ENCODE measurements at regions not wholly inside any gene's neighbourhood (a gene's known extent, or its start where the extent isn't known, plus 50 kb on each side); places are given as distances from the start of the nearest gene placed in this dataset.
"Not testable (repeated sequence)": the region's sequence is repeated elsewhere in the genome, so short reads cannot be mapped to it uniquely, and the experiment has no call there.

- Histone ChIP-seq H3K36me3 (ENCODE audit: insufficient read depth, low read length) (no peaks in the 10 kb centered on the region), H3K9ac (ENCODE audit: low read depth, low read length) (no peak overlapping the region), H3K27me3 (ENCODE audit: control insufficient read depth, insufficient read depth, low read length) (peaks cover 25% of the 10 kb centered on the region), H3K4me2 (ENCODE audit: low read length) (no peak overlapping the region), H3K4me1 (ENCODE audit: control insufficient read depth, insufficient read depth, low read length) (no peaks in the 10 kb centered on the region), H3K4me3 (ENCODE audit: low read length) (no peak overlapping the region), H3K9me3 (replicated peaks; ENCODE audit: low read length) (no peaks in the 10 kb centered on the region)
These were observed 178.0 kb upstream of the CAND1 start for GRCh38 chr12:67091204-67091603.

GRCh38 chr12:67091678-67092077 lies 177.5 kb upstream of the CAND1 start:
- no peak overlapping the region for H3K9ac ChIP-seq (ENCODE audit: low read depth, low read length)
- H3K27me3 ChIP-seq (ENCODE audit: control insufficient read depth, insufficient read depth, low read length), result peaks cover 25% of the 10 kb centered on the region
- no peaks in the 10 kb centered on the region for H3K9me3 ChIP-seq (replicated peaks; ENCODE audit: low read length)
- H3K4me2 ChIP-seq (ENCODE audit: low read length), result no peak overlapping the region
- H3K4me3 ChIP-seq (ENCODE audit: low read length), result no peak overlapping the region
- H3K4me1 ChIP-seq (ENCODE audit: control insufficient read depth, insufficient read depth, low read length), result peaks cover under 1% of the 10 kb centered on the region
- H3K36me3 ChIP-seq (ENCODE audit: insufficient read depth, low read length), result no peaks in the 10 kb centered on the region

GRCh38 chr12:67092934-67093333 lies 176.2 kb upstream of the CAND1 start:
- not testable (repeated sequence) for H3K9ac ChIP-seq (ENCODE audit: low read depth, low read length); H3K4me3 ChIP-seq (ENCODE audit: low read length); H3K9me3 ChIP-seq (replicated peaks; ENCODE audit: low read length); H3K36me3 ChIP-seq (ENCODE audit: insufficient read depth, low read length); H3K4me1 ChIP-seq (ENCODE audit: control insufficient read depth, insufficient read depth, low read length); H3K4me2 ChIP-seq (ENCODE audit: low read length)
- H3K27me3 ChIP-seq (ENCODE audit: control insufficient read depth, insufficient read depth, low read length), result peaks cover 25% of the 10 kb centered on the region

GRCh38 chr12:67096533-67097318 lies 172.4 kb upstream of the CAND1 start:
- H3K9ac ChIP-seq (ENCODE audit: low read depth, low read length), result no peak overlapping the region
- peaks cover 17% of the 10 kb centered on the region for H3K27me3 ChIP-seq (ENCODE audit: control insufficient read depth, insufficient read depth, low read length)
- H3K4me1 ChIP-seq (ENCODE audit: control insufficient read depth, insufficient read depth, low read length), result peaks cover 3% of the 10 kb centered on the region
- no peaks in the 10 kb centered on the region for H3K36me3 ChIP-seq (ENCODE audit: insufficient read depth, low read length)
- H3K4me3 ChIP-seq (ENCODE audit: low read length), result no peak overlapping the region
- H3K4me2 ChIP-seq (ENCODE audit: low read length), result no peak overlapping the region
- no peaks in the 10 kb centered on the region for H3K9me3 ChIP-seq (replicated peaks; ENCODE audit: low read length)

GRCh38 chr12:67099858-67100257 lies 169.3 kb upstream of the CAND1 start:
- Histone ChIP-seq H3K4me2 (ENCODE audit: low read length) (no peak overlapping the region), H3K4me3 (ENCODE audit: low read length) (no peak overlapping the region), H3K9ac (ENCODE audit: low read depth, low read length) (no peak overlapping the region), H3K27me3 (ENCODE audit: control insufficient read depth, insufficient read depth, low read length) (peaks cover 15% of the 10 kb centered on the region), H3K36me3 (ENCODE audit: insufficient read depth, low read length) (no peaks in the 10 kb centered on the region), H3K4me1 (ENCODE audit: control insufficient read depth, insufficient read depth, low read length) (peaks cover 3% of the 10 kb centered on the region), H3K9me3 (replicated peaks; ENCODE audit: low read length) (no peaks in the 10 kb centered on the region)

- Histone ChIP-seq H3K36me3 (ENCODE audit: insufficient read depth, low read length) (no peaks in the 10 kb centered on the region), H3K9ac (ENCODE audit: low read depth, low read length) (no peak overlapping the region), H3K27me3 (ENCODE audit: control insufficient read depth, insufficient read depth, low read length) (peaks cover 9% of the 10 kb centered on the region), H3K4me3 (ENCODE audit: low read length) (no peak overlapping the region), H3K4me1 (ENCODE audit: control insufficient read depth, insufficient read depth, low read length) (no peaks in the 10 kb centered on the region), H3K9me3 (replicated peaks; ENCODE audit: low read length) (no peaks in the 10 kb centered on the region), H3K4me2 (ENCODE audit: low read length) (no peak overlapping the region)
These were observed 165.6 kb upstream of the CAND1 start for GRCh38 chr12:67103521-67103920.

GRCh38 chr12:67107235-67107634 lies 161.9 kb upstream of the CAND1 start:
- no peaks in the 10 kb centered on the region for H3K9me3 ChIP-seq (replicated peaks; ENCODE audit: low read length)
- peaks cover 4% of the 10 kb centered on the region for H3K27me3 ChIP-seq (ENCODE audit: control insufficient read depth, insufficient read depth, low read length)
- H3K4me1 ChIP-seq (ENCODE audit: control insufficient read depth, insufficient read depth, low read length), result no peaks in the 10 kb centered on the region
- no peaks in the 10 kb centered on the region for H3K36me3 ChIP-seq (ENCODE audit: insufficient read depth, low read length)
- no peak overlapping the region for H3K4me3 ChIP-seq (ENCODE audit: low read length)
- H3K4me2 ChIP-seq (ENCODE audit: low read length), result no peak overlapping the region
- no peak overlapping the region for H3K9ac ChIP-seq (ENCODE audit: low read depth, low read length)

- Histone ChIP-seq H3K27me3 (ENCODE audit: control insufficient read depth, insufficient read depth, low read length) (peaks cover 4% of the 10 kb centered on the region), H3K4me3 (ENCODE audit: low read length) (no peak overlapping the region), H3K9ac (ENCODE audit: low read depth, low read length) (no peak overlapping the region), H3K36me3 (ENCODE audit: insufficient read depth, low read length) (no peaks in the 10 kb centered on the region), H3K9me3 (replicated peaks; ENCODE audit: low read length) (no peaks in the 10 kb centered on the region), H3K4me2 (ENCODE audit: low read length) (no peak overlapping the region), H3K4me1 (ENCODE audit: control insufficient read depth, insufficient read depth, low read length) (no peaks in the 10 kb centered on the region)
These were observed 161.3 kb upstream of the CAND1 start for GRCh38 chr12:67107751-67108269.

GRCh38 chr12:67110345-67110744 lies 158.8 kb upstream of the CAND1 start:
- not testable (repeated sequence) for H3K4me3 ChIP-seq (ENCODE audit: low read length); H3K36me3 ChIP-seq (ENCODE audit: insufficient read depth, low read length); H3K4me1 ChIP-seq (ENCODE audit: control insufficient read depth, insufficient read depth, low read length); H3K27me3 ChIP-seq (ENCODE audit: control insufficient read depth, insufficient read depth, low read length); H3K9ac ChIP-seq (ENCODE audit: low read depth, low read length); H3K9me3 ChIP-seq (replicated peaks; ENCODE audit: low read length); H3K4me2 ChIP-seq (ENCODE audit: low read length)

- Histone ChIP-seq H3K9ac (ENCODE audit: low read depth, low read length) (no peak overlapping the region), H3K9me3 (replicated peaks; ENCODE audit: low read length) (no peaks in the 10 kb centered on the region), H3K4me1 (ENCODE audit: control insufficient read depth, insufficient read depth, low read length) (no peaks in the 10 kb centered on the region), H3K4me3 (ENCODE audit: low read length) (no peak overlapping the region), H3K36me3 (ENCODE audit: insufficient read depth, low read length) (no peaks in the 10 kb centered on the region), H3K4me2 (ENCODE audit: low read length) (no peak overlapping the region), H3K27me3 (ENCODE audit: control insufficient read depth, insufficient read depth, low read length) (peaks cover 3% of the 10 kb centered on the region)
These were observed 158.0 kb upstream of the CAND1 start for GRCh38 chr12:67111182-67111581.

GRCh38 chr12:67112586-67112985 lies 156.6 kb upstream of the CAND1 start:
- no peak overlapping the region for H3K4me3 ChIP-seq (ENCODE audit: low read length)
- H3K9me3 ChIP-seq (replicated peaks; ENCODE audit: low read length), result no peaks in the 10 kb centered on the region
- no peak overlapping the region for H3K4me2 ChIP-seq (ENCODE audit: low read length)
- peaks cover 3% of the 10 kb centered on the region for H3K27me3 ChIP-seq (ENCODE audit: control insufficient read depth, insufficient read depth, low read length)
- H3K4me1 ChIP-seq (ENCODE audit: control insufficient read depth, insufficient read depth, low read length), result no peaks in the 10 kb centered on the region
- H3K36me3 ChIP-seq (ENCODE audit: insufficient read depth, low read length), result no peaks in the 10 kb centered on the region
- H3K9ac ChIP-seq (ENCODE audit: low read depth, low read length), result no peak overlapping the region

GRCh38 chr12:67116134-67116533 lies 153.0 kb upstream of the CAND1 start:
- H3K36me3 ChIP-seq (ENCODE audit: insufficient read depth, low read length), result no peaks in the 10 kb centered on the region
- no peak overlapping the region for H3K4me2 ChIP-seq (ENCODE audit: low read length)
- peaks cover 3% of the 10 kb centered on the region for H3K27me3 ChIP-seq (ENCODE audit: control insufficient read depth, insufficient read depth, low read length)
- no peak overlapping the region for H3K4me3 ChIP-seq (ENCODE audit: low read length)
- H3K9me3 ChIP-seq (replicated peaks; ENCODE audit: low read length), result no peaks in the 10 kb centered on the region
- H3K4me1 ChIP-seq (ENCODE audit: control insufficient read depth, insufficient read depth, low read length), result no peaks in the 10 kb centered on the region
- H3K9ac ChIP-seq (ENCODE audit: low read depth, low read length), result no peak overlapping the region
